DMS153 (cell line): ENCODE measurements at regions not wholly inside any gene's neighbourhood (a gene's known extent, or its start where the extent isn't known, plus 50 kb on each side); places are given as distances from the start of the nearest gene placed in this dataset.

Experiments
- DNase-seq: peaks from one replicate; lab custom pipeline; 2025; lab: John Stamatoyannopoulos, UW

DNA sequence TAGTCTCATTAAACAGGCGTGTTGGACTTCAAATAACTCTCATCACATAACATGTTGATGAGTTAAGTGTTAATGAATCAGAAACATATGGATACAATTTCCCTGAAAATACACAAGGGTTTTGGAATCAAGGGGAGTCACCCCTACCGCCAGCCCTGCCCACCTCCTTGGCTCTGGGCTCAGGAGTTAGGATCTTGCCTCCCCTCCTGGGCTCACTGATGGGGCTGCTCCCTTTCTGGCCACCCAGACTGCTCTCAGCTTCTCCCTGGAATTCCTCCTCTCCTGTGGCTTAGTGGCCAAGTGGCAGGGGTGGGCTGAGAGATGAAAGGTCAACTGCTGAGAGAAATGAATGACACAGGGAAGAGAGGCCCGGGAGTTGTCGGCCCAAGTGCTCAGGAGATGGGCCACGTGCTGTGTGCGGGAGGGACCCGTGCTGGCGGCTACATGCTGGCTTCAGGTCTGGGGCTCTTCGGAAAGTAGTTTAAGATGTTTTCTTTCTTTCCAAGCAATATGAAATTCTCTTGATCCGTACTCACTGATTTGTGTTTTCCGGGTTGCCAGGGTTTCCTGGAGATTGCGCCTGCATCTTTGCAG is 55.8 kb upstream of the TNP1 start:
- DNase-seq: no peak

DNA sequence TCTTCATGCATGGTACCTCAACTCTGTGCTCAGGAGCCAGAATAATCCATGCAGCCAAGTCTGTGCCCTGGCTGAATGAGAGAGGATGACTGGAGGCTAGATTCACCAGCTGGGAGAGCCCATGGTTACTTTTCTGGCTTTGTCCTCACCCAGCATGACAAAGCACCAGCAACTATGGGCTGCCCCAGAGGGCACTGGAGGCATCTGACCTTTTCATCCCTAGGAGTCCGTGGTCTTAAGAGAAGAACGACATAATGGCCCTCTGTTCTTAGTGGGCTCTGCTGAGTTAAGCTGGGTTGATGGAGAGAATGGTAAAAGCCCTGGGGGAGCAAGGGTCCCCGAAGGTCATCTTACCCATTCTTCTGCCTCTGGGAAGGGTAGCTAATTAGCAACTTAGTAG is 54.6 kb upstream of the TNP1 start:
- DNase-seq: no peak

DNA sequence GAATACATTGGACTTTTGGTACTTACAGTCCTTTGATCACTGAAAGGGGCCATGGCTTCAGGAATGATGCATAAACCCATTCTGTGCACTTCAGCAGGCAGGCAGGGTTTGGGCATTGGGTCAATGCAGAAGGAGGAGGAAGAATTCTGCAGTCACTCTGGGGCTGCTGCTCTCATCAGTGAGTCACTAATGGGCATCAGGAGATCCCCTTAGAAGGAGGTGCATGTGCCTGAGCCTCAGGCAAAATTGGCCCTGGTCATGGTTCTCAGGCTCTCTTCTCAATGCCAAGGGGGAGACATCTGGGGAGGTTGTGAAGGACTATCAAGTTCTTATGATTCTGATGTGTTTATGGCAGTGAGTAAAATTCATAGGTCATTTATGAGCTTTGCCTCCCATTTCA is 52.0 kb upstream of the TNP1 start:
- DNase-seq: no peak

DNA sequence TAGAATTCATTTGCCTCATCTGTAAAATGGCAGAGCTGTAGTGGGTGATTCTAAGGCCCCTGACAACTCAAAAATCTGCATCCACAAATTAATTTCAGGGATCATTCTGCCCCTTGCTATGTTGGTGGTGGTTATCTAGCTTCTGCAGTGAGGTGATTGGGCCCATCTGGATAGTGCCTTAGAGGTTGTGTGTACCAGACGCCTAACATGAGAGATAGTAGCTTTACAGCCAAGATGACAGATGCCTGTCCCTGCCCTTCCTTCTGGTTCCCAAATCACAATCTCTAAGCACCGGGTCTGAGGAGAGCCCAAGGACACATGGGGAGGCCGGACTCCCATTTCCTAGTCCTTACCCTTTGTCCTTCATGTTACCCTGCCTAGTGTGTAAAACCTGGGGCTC is 51.1 kb upstream of the TNP1 start:
- no peak for DNase-seq

DNA sequence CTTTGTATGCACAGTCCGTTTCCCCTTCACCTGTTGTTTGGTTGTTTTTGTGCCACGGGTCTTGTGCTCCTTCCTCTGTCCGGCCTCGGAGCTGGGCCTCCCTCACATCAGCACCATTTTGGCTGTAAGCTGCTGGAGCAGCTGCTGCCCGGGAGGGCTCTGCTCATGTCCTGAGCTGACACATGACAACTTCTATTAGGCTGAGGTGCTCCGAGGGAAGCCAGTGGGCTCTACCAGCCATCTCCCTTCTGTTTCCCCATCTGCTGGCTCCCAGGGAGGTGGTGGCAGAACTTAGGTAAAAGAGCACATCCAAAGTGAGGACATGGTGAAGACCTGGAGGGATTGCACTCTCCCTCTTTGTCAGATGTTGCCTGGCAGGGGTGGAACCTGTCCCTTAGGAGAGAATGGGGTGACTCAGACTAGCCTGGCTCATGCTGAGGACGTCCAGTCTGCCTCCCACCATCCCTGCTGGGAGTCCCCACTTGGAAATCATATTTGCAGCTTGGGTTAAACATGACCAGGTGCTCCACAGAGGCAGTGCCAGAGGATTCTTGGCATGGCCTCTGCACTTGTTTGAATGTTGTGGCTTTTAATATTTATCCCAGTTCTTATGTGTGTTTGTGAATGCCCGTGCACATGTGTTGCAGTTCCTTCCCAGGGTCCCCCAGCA is 49.8 kb upstream of the TNP1 start:
- no peak for DNase-seq
